RWPE2 (cell line): ENCODE measurements at regions not wholly inside any gene's neighbourhood (a gene's known extent, or its start where the extent isn't known, plus 50 kb on each side); places are given as distances from the start of the nearest gene placed in this dataset.

Source experiments
- ATAC-seq: fragments of 200-7000 bp; cut with Tn5 transposase; 3 replicates; pipeline ENCODE4 v1.9.1; 2021; ENCODE audit warnings: low read depth
- DNase-seq: peaks from one replicate; pipeline ENCODE4 v3.0.0-alpha.2; 2020; ENCODE audit warnings: low spot score
- H3K27ac ChIP-seq: fragments of 450-650 bp; 2 replicates; pipeline ENCODE4 v1.5.1; 2017; ENCODE audit warnings: mild to moderate bottlenecking; ENCODE audit not compliant: poor library complexity, severe bottlenecking
- H3K27me3 ChIP-seq: fragments of 250-450 bp; sonication (Bioruptor Pico); 2 replicates; pipeline ENCODE4 v1.5.1; 2021; ENCODE audit warnings: mild to moderate bottlenecking, moderate library complexity; ENCODE audit not compliant: insufficient read depth, poor library complexity, severe bottlenecking
- H3K36me3 ChIP-seq: fragments of 250-450 bp; sonication (Bioruptor Pico); 2 replicates; pipeline ENCODE4 v1.5.1; 2020; ENCODE audit warnings: low read depth, mild to moderate bottlenecking, moderate library complexity
- H3K4me1 ChIP-seq: fragments of 250-450 bp; sonication (Bioruptor Pico); 2 replicates; pipeline ENCODE4 v1.5.1; 2021; ENCODE audit warnings: mild to moderate bottlenecking, moderate library complexity; ENCODE audit not compliant: insufficient read depth, poor library complexity, severe bottlenecking
- H3K4me3 ChIP-seq: fragments of 250-450 bp; sonication (Bioruptor Pico); 2 replicates; pipeline ENCODE4 v1.5.1; 2021; ENCODE audit warnings: mild to moderate bottlenecking, moderate library complexity; ENCODE audit not compliant: severe bottlenecking
- H3K9me3 ChIP-seq: fragments of 250-450 bp; sonication (Bioruptor Pico); 2 replicates; pipeline ENCODE4 v1.5.1; 2021; ENCODE audit warnings: mild to moderate bottlenecking, moderate library complexity; ENCODE audit not compliant: severe bottlenecking
- TF ChIP-seq, protein P1 (sequence below): fragments of 450-650 bp; IDR thresholded peaks from one replicate; pipeline ENCODE4 v1.5.1; 2017; ENCODE audit warnings: mild to moderate bottlenecking, moderate library complexity; ENCODE audit not compliant: poor library complexity, severe bottlenecking

DNA sequence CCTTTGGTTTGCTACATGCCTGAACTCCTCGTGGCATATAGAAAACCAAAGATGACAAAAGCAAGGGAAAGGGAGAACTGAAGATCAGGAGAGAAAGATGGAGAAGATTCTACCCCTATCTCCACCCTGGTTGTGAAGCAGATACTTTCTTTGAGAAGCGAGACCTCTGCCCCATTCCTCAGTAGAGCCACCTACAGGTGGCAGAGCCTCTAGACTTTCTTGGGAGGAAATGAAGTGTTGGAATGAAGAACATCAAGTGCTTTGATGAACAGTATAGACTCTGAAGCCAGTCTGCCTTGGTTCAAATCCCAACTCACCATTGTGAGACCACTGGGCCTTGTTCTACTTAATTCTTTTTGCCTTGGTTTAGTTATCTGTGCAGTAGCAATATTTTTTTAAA is 348.8 kb upstream of the ETAA1 start:
- ATAC-seq: no peak
- Histone ChIP-seq H3K9me3 (no peaks in the 10 kb centered on the region), H3K27ac (no peak overlapping the region), H3K4me3 (no peak overlapping the region), H3K27me3 (no peaks in the 10 kb centered on the region), H3K4me1 (peaks cover 8% of the 10 kb centered on the region), H3K36me3 (no peaks in the 10 kb centered on the region)
- TF ChIP-seq, protein P1, sequence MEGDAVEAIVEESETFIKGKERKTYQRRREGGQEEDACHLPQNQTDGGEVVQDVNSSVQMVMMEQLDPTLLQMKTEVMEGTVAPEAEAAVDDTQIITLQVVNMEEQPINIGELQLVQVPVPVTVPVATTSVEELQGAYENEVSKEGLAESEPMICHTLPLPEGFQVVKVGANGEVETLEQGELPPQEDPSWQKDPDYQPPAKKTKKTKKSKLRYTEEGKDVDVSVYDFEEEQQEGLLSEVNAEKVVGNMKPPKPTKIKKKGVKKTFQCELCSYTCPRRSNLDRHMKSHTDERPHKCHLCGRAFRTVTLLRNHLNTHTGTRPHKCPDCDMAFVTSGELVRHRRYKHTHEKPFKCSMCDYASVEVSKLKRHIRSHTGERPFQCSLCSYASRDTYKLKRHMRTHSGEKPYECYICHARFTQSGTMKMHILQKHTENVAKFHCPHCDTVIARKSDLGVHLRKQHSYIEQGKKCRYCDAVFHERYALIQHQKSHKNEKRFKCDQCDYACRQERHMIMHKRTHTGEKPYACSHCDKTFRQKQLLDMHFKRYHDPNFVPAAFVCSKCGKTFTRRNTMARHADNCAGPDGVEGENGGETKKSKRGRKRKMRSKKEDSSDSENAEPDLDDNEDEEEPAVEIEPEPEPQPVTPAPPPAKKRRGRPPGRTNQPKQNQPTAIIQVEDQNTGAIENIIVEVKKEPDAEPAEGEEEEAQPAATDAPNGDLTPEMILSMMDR: no peak
- no peak for DNase-seq

DNA sequence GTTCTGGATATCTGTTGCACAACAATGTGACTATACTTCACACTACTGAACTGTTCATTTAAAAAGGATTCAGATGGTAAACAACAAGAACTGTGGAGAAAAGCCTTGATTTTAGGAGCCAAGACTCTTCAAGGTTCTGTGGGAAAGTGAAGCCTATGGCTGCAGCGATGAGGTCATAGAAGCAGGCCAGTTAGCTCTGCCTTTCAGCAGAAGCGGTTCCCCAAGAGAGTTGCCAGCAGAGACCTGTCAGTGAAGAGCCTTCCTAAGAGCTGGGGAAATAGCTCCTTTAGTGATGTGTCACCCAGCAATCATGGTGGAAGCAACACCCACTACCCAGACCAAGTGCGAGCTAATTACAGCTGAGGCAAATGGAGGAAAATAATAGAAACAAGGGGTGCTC is 346.5 kb upstream of the ETAA1 start:
- DNase-seq (no peak), ATAC-seq (no peak)
- Histone ChIP-seq H3K4me1 (peaks cover 8% of the 10 kb centered on the region), H3K9me3 (no peaks in the 10 kb centered on the region), H3K4me3 (no peak overlapping the region), H3K36me3 (no peaks in the 10 kb centered on the region), H3K27ac (no peak overlapping the region), H3K27me3 (no peaks in the 10 kb centered on the region)
- TF ChIP-seq, protein P1: no peak

DNA sequence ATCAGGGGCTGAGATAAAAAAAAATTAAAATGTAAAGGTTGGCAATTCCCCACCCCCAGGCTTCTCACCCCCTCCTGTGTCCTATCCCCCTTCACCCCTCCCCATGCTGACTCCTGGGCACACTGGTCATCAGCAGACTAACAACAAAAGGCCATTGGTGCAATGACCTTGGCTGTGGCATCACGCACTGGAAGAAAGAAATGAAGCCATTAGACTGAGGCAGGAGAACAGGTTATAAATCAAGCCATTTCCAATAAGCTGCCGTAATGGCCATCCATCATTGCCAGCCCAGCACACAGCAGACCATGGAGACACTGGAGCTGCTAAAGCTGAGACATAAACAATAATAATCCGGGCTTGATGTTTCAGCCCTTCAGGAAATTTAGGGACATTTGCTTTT is 342.4 kb upstream of the ETAA1 start:
- Histone ChIP-seq H3K27ac (no peak overlapping the region), H3K4me1 (no peaks in the 10 kb centered on the region), H3K4me3 (no peak overlapping the region), H3K27me3 (no peaks in the 10 kb centered on the region), H3K36me3 (no peaks in the 10 kb centered on the region), H3K9me3 (no peaks in the 10 kb centered on the region)
- TF ChIP-seq, protein P1: no peak
- no peak for ATAC-seq
- DNase-seq: no peak

DNA sequence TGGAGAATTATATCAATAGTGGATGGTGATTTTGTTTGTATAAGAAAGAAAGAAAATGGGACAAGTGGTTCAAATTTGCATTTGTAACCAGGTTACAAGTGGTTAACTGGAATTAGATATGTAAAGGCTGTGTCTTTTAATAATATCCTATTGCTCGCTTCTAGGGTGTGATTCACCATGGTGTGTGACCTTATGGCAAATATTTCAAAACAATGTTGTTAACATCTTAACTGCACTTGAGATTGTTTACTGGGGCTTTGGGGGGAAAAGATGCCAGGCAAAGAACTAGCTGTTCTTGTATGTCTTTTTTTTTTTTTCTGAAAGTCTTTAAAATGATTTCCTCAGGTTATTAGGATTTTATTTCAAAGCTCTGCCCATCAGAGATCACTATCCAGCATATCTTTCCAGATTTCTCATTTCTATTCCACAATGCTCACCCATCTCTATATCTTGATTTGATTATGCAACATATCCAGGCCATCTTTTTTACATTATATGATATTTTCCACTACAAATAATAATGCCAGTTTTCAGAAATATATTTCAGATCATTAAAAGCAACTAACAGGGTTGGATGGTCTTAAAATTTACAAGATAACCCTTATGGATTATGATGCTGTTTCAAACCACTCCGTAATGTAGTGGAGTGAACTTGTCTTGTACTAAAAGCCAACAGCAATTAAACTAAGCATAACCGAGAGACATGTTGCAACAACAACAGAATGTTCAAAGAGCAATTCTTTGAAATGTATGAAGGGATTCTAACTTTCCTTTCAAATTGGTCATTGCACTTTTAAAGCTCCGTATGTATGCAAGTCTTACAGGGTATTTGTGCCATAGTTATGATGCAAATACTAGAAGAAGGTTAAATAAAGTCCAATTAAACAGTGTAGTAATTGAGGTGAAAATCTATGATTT is 341.5 kb upstream of the ETAA1 start:
- Histone ChIP-seq H3K27me3 (no peaks in the 10 kb centered on the region), H3K4me3 (no peak overlapping the region), H3K4me1 (no peaks in the 10 kb centered on the region), H3K36me3 (no peaks in the 10 kb centered on the region), H3K27ac (no peak overlapping the region), H3K9me3 (no peaks in the 10 kb centered on the region)
- DNase-seq (no peak), ATAC-seq (no peak)
- TF ChIP-seq, protein P1: no peak

DNA sequence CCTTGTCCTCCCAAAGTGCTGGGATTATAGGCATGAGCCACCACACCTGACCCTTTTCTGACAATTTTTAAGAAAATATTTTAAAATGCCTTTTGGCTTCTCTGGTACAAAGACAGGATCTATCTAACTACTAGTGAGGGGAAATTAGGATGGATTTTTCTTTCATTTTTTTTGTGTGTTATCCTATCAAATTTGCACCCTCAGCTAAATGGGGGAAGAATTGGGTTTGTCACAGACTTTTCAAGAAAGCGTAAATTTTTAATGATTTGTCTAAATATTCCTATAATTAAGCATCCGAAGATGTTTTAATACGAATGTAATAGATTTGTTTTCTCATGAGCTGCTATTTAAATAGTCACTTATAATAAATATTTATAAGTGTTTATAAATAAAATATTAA is 340.0 kb upstream of the ETAA1 start:
- no peak overlapping the region for H3K27ac ChIP-seq
- H3K4me3 ChIP-seq: no peak overlapping the region
- TF ChIP-seq, protein P1: no peak
- H3K4me1 ChIP-seq: no peaks in the 10 kb centered on the region
- no peaks in the 10 kb centered on the region for H3K9me3 ChIP-seq
- ATAC-seq: no peak
- no peaks in the 10 kb centered on the region for H3K36me3 ChIP-seq
- no peak for DNase-seq
- no peaks in the 10 kb centered on the region for H3K27me3 ChIP-seq
